ENCODE measurements at regions not wholly inside any gene's neighbourhood (a gene's known extent, or its start where the extent isn't known, plus 50 kb on each side); places are given as distances from the start of the nearest gene placed in this dataset.

- no peak for TF ChIP-seq CTCF (IDR thresholded peaks at IDR 0.05; ENCODE audit: low read depth, low read length, poor library complexity, severe bottlenecking)
- no peak for TF ChIP-seq EZH2phosphoT487 (IDR thresholded peaks at IDR 0.05; ENCODE audit: borderline replicate concordance, low read length)
Observed at GRCh38 chr7:159296093-159296681, 151.5 kb upstream of the VIPR2 start.

Measured in DOHH2 (cell line).